MM.1S (cell line): ENCODE measurements at regions not wholly inside any gene's neighbourhood (a gene's known extent, or its start where the extent isn't known, plus 50 kb on each side); places are given as distances from the start of the nearest gene placed in this dataset.

Experiments used
- DNase-seq: peaks from one replicate; pipeline ENCODE4 v3.0.0-alpha.2; 2015
- H2AFZ ChIP-seq: fragments of 300-600 bp; sonication (generic); 2 replicates; pipeline ENCODE4 v1.6.0; 2016; ENCODE audit warnings: antibody characterized with exemption, low read length
- H3F3A ChIP-seq: fragments of 300-600 bp; sonication (generic); 2 replicates; pipeline ENCODE4 v1.6.1; 2016; ENCODE audit warnings: mild to moderate bottlenecking, antibody characterized with exemption, low read length, moderate library complexity, mixed read lengths; ENCODE audit not compliant: insufficient read depth
- H3K27ac ChIP-seq: fragments of 300-600 bp; sonication (generic); 2 replicates; pipeline ENCODE4 v1.5.1; 2016; ENCODE audit warnings: mild to moderate bottlenecking, low read length
- H3K27me3 ChIP-seq: fragments of 300-600 bp; sonication (generic); replicated peaks from 2 replicates; pipeline ENCODE4 v1.6.0; 2016; ENCODE audit warnings: low read length; ENCODE audit not compliant: insufficient read depth
- H3K36me3 ChIP-seq: fragments of 300-600 bp; sonication (generic); replicated peaks from 2 replicates; pipeline ENCODE4 v1.6.1; 2016; ENCODE audit warnings: mild to moderate bottlenecking, low read length, mixed read lengths; ENCODE audit not compliant: insufficient read depth
- H3K4me1 ChIP-seq: fragments of 300-600 bp; sonication (generic); 2 replicates; pipeline ENCODE4 v1.6.1; 2016; ENCODE audit warnings: low read length, mixed read lengths
- H3K4me2 ChIP-seq: fragments of 300-600 bp; sonication (generic); 2 replicates; pipeline ENCODE4 v1.6.0; 2016; ENCODE audit warnings: low read depth, low read length
- H3K4me3 ChIP-seq: fragments of 300-600 bp; sonication (generic); 2 replicates; pipeline ENCODE4 v1.5.1; 2016; ENCODE audit warnings: low read length, mixed read lengths
- H3K79me2 ChIP-seq: fragments of 300-600 bp; sonication (generic); 2 replicates; pipeline ENCODE4 v1.6.1; 2016; ENCODE audit warnings: mixed run types, low read length, mixed read lengths
- H3K9ac ChIP-seq: fragments of 300-600 bp; sonication (generic); 2 replicates; pipeline ENCODE4 v1.6.1; 2016; ENCODE audit warnings: low read length, mixed read lengths
- H3K9me2 ChIP-seq: fragments of 300-600 bp; sonication (generic); replicated peaks from 2 replicates; pipeline ENCODE4 v1.6.1; 2016; ENCODE audit warnings: mild to moderate bottlenecking, low read length, mixed read lengths; ENCODE audit not compliant: insufficient read depth
- H3K9me3 ChIP-seq: fragments of 300-600 bp; sonication (generic); replicated peaks from 2 replicates; pipeline ENCODE4 v1.6.1; 2016; ENCODE audit warnings: mild to moderate bottlenecking, low read length, mixed read lengths; ENCODE audit not compliant: insufficient read depth
- H4K20me1 ChIP-seq: fragments of 300-600 bp; sonication (generic); 2 replicates; pipeline ENCODE4 v1.6.1; 2016; ENCODE audit warnings: mild to moderate bottlenecking, low read length, moderate library complexity, mixed read lengths; ENCODE audit not compliant: insufficient read depth
- EZH2 ChIP-seq: fragments of 300-600 bp; sonication (generic); optimal IDR thresholded peaks from 2 replicates; pipeline ENCODE3; 2017; ENCODE audit warnings: low read depth, mild to moderate bottlenecking, antibody characterized with exemption, low read length, mixed read lengths
- EZH2phosphoT487 ChIP-seq: fragments of 300-600 bp; sonication (generic); IDR thresholded peaks from 2 replicates; pipeline ENCODE4 v1.6.1; 2018; ENCODE audit warnings: antibody characterized with exemption, low read length
- TF ChIP-seq, protein P1 (sequence below): fragments of 300-600 bp; sonication (generic); IDR thresholded peaks from 2 replicates; pipeline ENCODE4 v1.5.1; 2016; ENCODE audit warnings: antibody characterized with exemption, low read length, mixed read lengths

- Histone ChIP-seq H3K9me2 (no peaks in the 10 kb centered on the region), H3K9me3 (no peaks in the 10 kb centered on the region), H4K20me1 (no peaks in the 10 kb centered on the region), H3K27ac (no peak overlapping the region), H3K79me2 (no peaks in the 10 kb centered on the region), H3K36me3 (no peaks in the 10 kb centered on the region), H3K4me3 (no peak overlapping the region), H3K4me2 (no peak overlapping the region), H3K27me3 (no peaks in the 10 kb centered on the region), H3K9ac (no peak overlapping the region), H2AFZ (no peak overlapping the region), H3F3A (no peaks in the 10 kb centered on the region), H3K4me1 (no peaks in the 10 kb centered on the region)
- no peak for DNase-seq
- TF ChIP-seq, protein P1, sequence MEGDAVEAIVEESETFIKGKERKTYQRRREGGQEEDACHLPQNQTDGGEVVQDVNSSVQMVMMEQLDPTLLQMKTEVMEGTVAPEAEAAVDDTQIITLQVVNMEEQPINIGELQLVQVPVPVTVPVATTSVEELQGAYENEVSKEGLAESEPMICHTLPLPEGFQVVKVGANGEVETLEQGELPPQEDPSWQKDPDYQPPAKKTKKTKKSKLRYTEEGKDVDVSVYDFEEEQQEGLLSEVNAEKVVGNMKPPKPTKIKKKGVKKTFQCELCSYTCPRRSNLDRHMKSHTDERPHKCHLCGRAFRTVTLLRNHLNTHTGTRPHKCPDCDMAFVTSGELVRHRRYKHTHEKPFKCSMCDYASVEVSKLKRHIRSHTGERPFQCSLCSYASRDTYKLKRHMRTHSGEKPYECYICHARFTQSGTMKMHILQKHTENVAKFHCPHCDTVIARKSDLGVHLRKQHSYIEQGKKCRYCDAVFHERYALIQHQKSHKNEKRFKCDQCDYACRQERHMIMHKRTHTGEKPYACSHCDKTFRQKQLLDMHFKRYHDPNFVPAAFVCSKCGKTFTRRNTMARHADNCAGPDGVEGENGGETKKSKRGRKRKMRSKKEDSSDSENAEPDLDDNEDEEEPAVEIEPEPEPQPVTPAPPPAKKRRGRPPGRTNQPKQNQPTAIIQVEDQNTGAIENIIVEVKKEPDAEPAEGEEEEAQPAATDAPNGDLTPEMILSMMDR = no peak
- no peak for TF ChIP-seq EZH2
- TF ChIP-seq EZH2phosphoT487 = no peak
These were observed 295.3 kb upstream of the SOX5 start for GRCh38 chr12:24244801-24245200.

DNA sequence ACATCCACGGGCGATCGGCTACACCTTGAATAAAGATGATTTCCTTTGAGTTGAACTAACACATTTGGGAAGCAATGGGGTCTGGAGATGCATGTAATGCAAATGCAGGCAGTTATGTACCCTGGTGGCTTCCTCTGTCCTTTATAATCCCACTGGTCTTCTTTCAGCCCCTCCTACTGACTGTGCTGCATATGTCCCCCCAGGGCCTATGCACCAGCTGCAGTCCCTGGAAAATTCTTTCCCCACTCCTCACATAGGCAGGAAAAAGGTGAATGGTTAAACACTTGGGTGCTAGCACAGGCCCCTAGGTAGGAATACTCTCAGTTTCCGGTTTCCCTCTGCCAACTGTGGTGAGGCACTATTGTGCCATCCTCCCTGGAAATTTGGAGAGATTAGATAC lies 294.8 kb upstream of the SOX5 start:
- Histone ChIP-seq H3K4me2 (no peak overlapping the region), H3K79me2 (no peaks in the 10 kb centered on the region), H3K4me1 (no peaks in the 10 kb centered on the region), H3K4me3 (no peak overlapping the region), H3K9me2 (no peaks in the 10 kb centered on the region), H3K9me3 (no peaks in the 10 kb centered on the region), H3K36me3 (no peaks in the 10 kb centered on the region), H2AFZ (no peak overlapping the region), H3F3A (no peaks in the 10 kb centered on the region), H3K27me3 (no peaks in the 10 kb centered on the region), H3K9ac (no peak overlapping the region), H3K27ac (no peak overlapping the region), H4K20me1 (no peaks in the 10 kb centered on the region)
- DNase-seq = no peak
- TF ChIP-seq EZH2phosphoT487 (no peak), EZH2 (no peak)
- TF ChIP-seq, protein P1 = no peak

- Histone ChIP-seq H4K20me1 (no peaks in the 10 kb centered on the region), H3K9ac (no peak overlapping the region), H3K36me3 (no peaks in the 10 kb centered on the region), H3K4me2 (no peak overlapping the region), H3K4me1 (no peaks in the 10 kb centered on the region), H3K27ac (no peak overlapping the region), H3K9me3 (no peaks in the 10 kb centered on the region), H3K27me3 (no peaks in the 10 kb centered on the region), H3K4me3 (no peak overlapping the region), H3K79me2 (no peaks in the 10 kb centered on the region), H3K9me2 (no peaks in the 10 kb centered on the region), H3F3A (no peaks in the 10 kb centered on the region), H2AFZ (no peak overlapping the region)
- no peak for DNase-seq
- no peak for TF ChIP-seq EZH2
These were observed 291.2 kb upstream of the SOX5 start for GRCh38 chr12:24240707-24241106.

- Histone ChIP-seq H3K9me3 (no peaks in the 10 kb centered on the region), H3K79me2 (no peaks in the 10 kb centered on the region), H3K36me3 (no peaks in the 10 kb centered on the region), H3K4me1 (no peaks in the 10 kb centered on the region), H3K9me2 (no peaks in the 10 kb centered on the region), H3K9ac (no peak overlapping the region), H3K4me3 (no peak overlapping the region), H3F3A (no peaks in the 10 kb centered on the region), H3K27ac (no peak overlapping the region), H3K4me2 (no peak overlapping the region), H4K20me1 (no peaks in the 10 kb centered on the region), H2AFZ (no peak overlapping the region), H3K27me3 (no peaks in the 10 kb centered on the region)
- DNase-seq = no peak
- TF ChIP-seq EZH2 (no peak), EZH2phosphoT487 (no peak)
- TF ChIP-seq, protein P1 = no peak
These were observed 284.2 kb upstream of the SOX5 start for GRCh38 chr12:24233519-24234246.
